HUES6 (cell line): ENCODE measurements at regions not wholly inside any gene's neighbourhood (a gene's known extent, or its start where the extent isn't known, plus 50 kb on each side); places are given as distances from the start of the nearest gene placed in this dataset.
"Not testable (repeated sequence)": the region's sequence is repeated elsewhere in the genome, so short reads cannot be mapped to it uniquely, and the experiment has no call there.

Experiments used
- H3K27ac ChIP-seq: 2 replicates; pipeline ENCODE4 v1.7.0; 2013; ENCODE audit warnings: low read depth, mild to moderate bottlenecking, low read length, inconsistent platforms
- H3K27me3 ChIP-seq: 2 replicates; pipeline ENCODE4 v1.6.1; 2013; ENCODE audit warnings: low read length; ENCODE audit not compliant: control insufficient read depth, insufficient read depth
- H3K36me3 ChIP-seq: 2 replicates; pipeline ENCODE4 v1.6.1; 2013; ENCODE audit warnings: low read length; ENCODE audit not compliant: control insufficient read depth, insufficient read depth
- H3K4me1 ChIP-seq: 2 replicates; pipeline ENCODE4 v1.6.1; 2013; ENCODE audit warnings: low read length; ENCODE audit not compliant: control insufficient read depth, insufficient read depth
- H3K4me3 ChIP-seq: 2 replicates; pipeline ENCODE4 v1.5.1; 2013; ENCODE audit warnings: low read depth, low read length
- H3K9ac ChIP-seq: one replicate; pipeline ENCODE4 v1.6.1; 2013; ENCODE audit warnings: mild to moderate bottlenecking, low read length
- H3K9me3 ChIP-seq: 2 replicates; pipeline ENCODE4 v1.6.1; 2013; ENCODE audit warnings: low read depth, low read length; ENCODE audit not compliant: control insufficient read depth, insufficient read depth

DNA sequence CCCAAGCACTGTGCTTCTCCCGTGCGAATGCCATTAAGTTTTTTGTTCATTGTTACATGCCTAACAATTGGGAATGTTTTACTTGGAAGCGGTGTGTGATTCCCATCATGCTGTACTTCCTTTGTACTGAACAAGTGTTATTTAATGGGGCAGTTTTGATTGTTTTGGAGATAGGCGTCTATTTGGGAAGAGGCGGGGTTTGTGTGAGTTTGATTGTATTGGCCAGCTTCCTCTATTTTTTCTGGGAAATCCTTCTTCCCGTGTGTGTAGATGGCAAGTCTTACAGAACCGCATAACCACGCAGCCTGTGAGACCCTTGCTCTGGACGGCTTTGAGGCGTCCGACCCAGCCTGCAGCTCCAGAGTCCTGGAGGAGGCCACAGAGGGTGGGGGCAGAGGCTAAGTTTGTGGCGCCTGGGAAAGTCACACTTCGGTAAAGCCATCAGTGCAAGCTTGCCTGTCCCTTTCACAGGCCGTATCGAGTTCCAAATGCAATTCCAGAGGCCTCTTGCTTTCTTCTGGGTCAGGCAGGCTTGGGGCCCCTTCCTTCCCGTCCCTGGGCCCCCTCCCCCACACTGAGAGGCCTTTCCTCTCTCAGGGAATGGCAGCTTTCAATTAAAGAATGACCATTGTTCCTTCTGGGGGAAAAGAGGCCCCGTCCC, 210.3 kb downstream of the TOMM20 start:
- Histone ChIP-seq H3K4me1 (peaks cover 21% of the 10 kb centered on the region), H3K4me3 (no peak overlapping the region), H3K27me3 (peaks cover 7% of the 10 kb centered on the region), H3K9ac (peak overlapping the region; percentile 21), H3K9me3 (0 out of 2 replicates have a peak, but pooled peaks cover 2% of the 10 kb centered on the region), H3K36me3 (no peaks in the 10 kb centered on the region), H3K27ac (no peak overlapping the region)

GRCh38 chr1:234917495-234918180, 211.0 kb downstream of the TOMM20 start:
- Histone ChIP-seq H3K9ac (no peak overlapping the region), H3K4me3 (no peak overlapping the region), H3K9me3 (0 out of 2 replicates have a peak, but pooled peaks cover 2% of the 10 kb centered on the region), H3K4me1 (peaks cover 28% of the 10 kb centered on the region), H3K27me3 (peaks cover 7% of the 10 kb centered on the region), H3K27ac (no peak overlapping the region), H3K36me3 (no peaks in the 10 kb centered on the region)

DNA sequence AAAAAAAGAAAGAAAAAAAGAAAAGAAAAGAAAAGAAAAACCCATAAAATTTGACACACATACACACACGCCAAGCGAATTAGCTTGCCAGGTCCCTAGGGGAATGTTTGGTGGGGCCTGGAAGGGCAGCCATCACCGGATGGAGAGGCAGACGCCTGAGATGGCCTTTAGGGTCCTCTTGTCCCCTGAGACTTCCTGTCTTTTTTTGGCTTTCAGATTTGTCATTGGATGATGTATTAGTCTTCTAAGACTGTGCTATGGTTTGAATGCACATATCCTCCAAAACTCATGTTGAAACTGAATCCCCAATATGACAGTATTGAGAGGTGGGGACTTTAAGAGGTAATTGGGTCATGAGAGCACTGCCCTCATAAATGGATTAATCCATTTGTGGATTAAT, 211.8 kb downstream of the TOMM20 start:
- H3K9ac ChIP-seq = no peak overlapping the region
- H3K9me3 ChIP-seq = 0 out of 2 replicates have a peak, but pooled peaks cover 2% of the 10 kb centered on the region
- H3K27me3 ChIP-seq = peaks cover 7% of the 10 kb centered on the region
- H3K4me1 ChIP-seq = peaks cover 35% of the 10 kb centered on the region
- H3K27ac ChIP-seq = no peak overlapping the region
- no peaks in the 10 kb centered on the region for H3K36me3 ChIP-seq
- no peak overlapping the region for H3K4me3 ChIP-seq

- Histone ChIP-seq H3K4me3 (no peak overlapping the region), H3K36me3 (no peaks in the 10 kb centered on the region), H3K4me1 (peaks cover 39% of the 10 kb centered on the region), H3K9me3 (0 out of 2 replicates have a peak, but pooled peaks cover 2% of the 10 kb centered on the region), H3K9ac (no peak overlapping the region), H3K27ac (no peak overlapping the region), H3K27me3 (peaks cover 7% of the 10 kb centered on the region)
Measured at GRCh38 chr1:234915924-234916675, 212.5 kb downstream of the TOMM20 start.

- Histone ChIP-seq H3K27ac (no peak overlapping the region), H3K27me3 (peaks cover 7% of the 10 kb centered on the region), H3K4me3 (no peak overlapping the region), H3K36me3 (no peaks in the 10 kb centered on the region), H3K9me3 (no peaks in the 10 kb centered on the region), H3K4me1 (peaks cover 39% of the 10 kb centered on the region), H3K9ac (no peak overlapping the region)
Measured at GRCh38 chr1:234914606-234915290, 213.9 kb downstream of the TOMM20 start.

- Histone ChIP-seq H3K36me3 (no peaks in the 10 kb centered on the region), H3K27ac (no peak overlapping the region), H3K4me1 (peaks cover 35% of the 10 kb centered on the region), H3K9me3 (no peaks in the 10 kb centered on the region), H3K4me3 (no peak overlapping the region), H3K27me3 (peaks cover 7% of the 10 kb centered on the region), H3K9ac (no peak overlapping the region)
Measured at GRCh38 chr1:234913771-234914170, 214.9 kb downstream of the TOMM20 start.

GRCh38 chr1:234913278-234913649, 215.4 kb downstream of the TOMM20 start:
- Histone ChIP-seq H3K27ac (no peak overlapping the region), H3K4me3 (no peak overlapping the region), H3K9ac (no peak overlapping the region), H3K4me1 (peaks cover 30% of the 10 kb centered on the region), H3K27me3 (peaks cover 7% of the 10 kb centered on the region), H3K9me3 (no peaks in the 10 kb centered on the region), H3K36me3 (no peaks in the 10 kb centered on the region)

GRCh38 chr1:234912548-234913277, 215.9 kb downstream of the TOMM20 start:
- no peaks in the 10 kb centered on the region for H3K36me3 ChIP-seq
- H3K4me1 ChIP-seq = peaks cover 27% of the 10 kb centered on the region
- H3K27me3 ChIP-seq = peaks cover 7% of the 10 kb centered on the region
- H3K27ac ChIP-seq = no peak overlapping the region
- no peak overlapping the region for H3K9ac ChIP-seq
- H3K4me3 ChIP-seq = no peak overlapping the region
- no peaks in the 10 kb centered on the region for H3K9me3 ChIP-seq

GRCh38 chr1:234911787-234912186, 216.8 kb downstream of the TOMM20 start:
- no peak overlapping the region for H3K9ac ChIP-seq
- H3K36me3 ChIP-seq = no peaks in the 10 kb centered on the region
- H3K9me3 ChIP-seq = no peaks in the 10 kb centered on the region
- H3K4me3 ChIP-seq = no peak overlapping the region
- H3K4me1 ChIP-seq = peaks cover 27% of the 10 kb centered on the region
- no peak overlapping the region for H3K27ac ChIP-seq
- H3K27me3 ChIP-seq = peaks cover 7% of the 10 kb centered on the region

DNA sequence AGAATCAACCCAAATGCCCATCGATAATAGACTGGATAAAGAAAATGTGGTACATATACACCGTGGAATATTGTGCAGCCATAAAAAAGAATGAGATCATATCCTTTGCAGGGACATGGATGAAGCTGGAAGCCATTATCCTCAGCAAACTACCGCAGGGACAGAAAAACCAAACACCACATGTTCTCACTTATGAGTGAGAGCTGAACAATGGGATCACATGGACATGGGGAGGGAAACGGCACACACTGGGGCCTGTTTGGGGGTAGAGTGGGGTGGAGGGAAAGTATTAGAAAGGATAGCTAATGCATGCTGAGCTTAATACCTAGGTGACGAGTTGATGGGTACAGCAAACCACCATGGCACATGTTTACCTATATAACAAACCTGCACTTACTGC, 217.5 kb downstream of the TOMM20 start:
- not testable (repeated sequence) for H3K4me3 ChIP-seq, H3K36me3 ChIP-seq, H3K9ac ChIP-seq, H3K27ac ChIP-seq, H3K27me3 ChIP-seq, H3K9me3 ChIP-seq
- peaks cover 27% of the 10 kb centered on the region for H3K4me1 ChIP-seq
